C4-2B (cell line): ENCODE measurements at regions not wholly inside any gene's neighbourhood (a gene's known extent, or its start where the extent isn't known, plus 50 kb on each side); places are given as distances from the start of the nearest gene placed in this dataset.

Experiments used
- CTCF ChIP-seq: fragments of 450-650 bp; conservative IDR thresholded peaks from 2 replicates; pipeline ENCODE4 v1.5.1; 2017; ENCODE audit warnings: mild to moderate bottlenecking
- ZFX ChIP-seq: fragments of 450-650 bp; IDR thresholded peaks from 2 replicates; pipeline ENCODE4 v1.6.1; 2017

DNA sequence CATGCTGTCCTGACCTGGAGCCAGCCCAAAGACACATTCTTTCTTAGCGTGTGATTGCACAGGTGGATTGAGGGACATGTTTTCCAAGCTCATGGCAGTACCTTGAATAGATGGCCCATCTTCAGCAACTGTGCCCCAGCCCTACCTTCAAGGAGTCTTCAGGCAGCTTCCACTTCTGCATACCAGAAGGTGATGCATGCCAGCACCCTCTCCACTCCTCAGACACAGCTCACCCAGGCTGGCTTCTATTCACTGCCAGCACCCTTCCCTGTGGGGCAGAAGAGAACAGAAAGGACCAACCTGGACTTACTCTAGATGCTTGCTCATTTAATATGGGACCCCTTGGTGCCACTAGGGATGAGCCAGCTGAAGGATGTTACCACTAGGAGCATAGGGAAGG is 466.4 kb upstream of the ISX start:
- no peak for TF ChIP-seq CTCF
- no peak for TF ChIP-seq ZFX
